Neural progenitor cell (in vitro differentiated cells): ENCODE measurements at regions not wholly inside any gene's neighbourhood (a gene's known extent, or its start where the extent isn't known, plus 50 kb on each side); places are given as distances from the start of the nearest gene placed in this dataset.

Experiments
- EZH2phosphoT487 ChIP-seq: fragments of 200-600 bp; sonication (generic); IDR thresholded peaks from 2 replicates; pipeline ENCODE4 v1.6.1; 2017; ENCODE audit warnings: antibody characterized with exemption
- TF ChIP-seq, protein P1 (sequence below): fragments of 200-600 bp; sonication (generic); IDR thresholded peaks from 2 replicates; pipeline ENCODE4 v1.5.1; 2017; ENCODE audit warnings: antibody characterized with exemption, mild to moderate bottlenecking

GRCh38 chr5:14078716-14079115 is 64.4 kb upstream of the TRIO start:
- TF ChIP-seq, protein P1, sequence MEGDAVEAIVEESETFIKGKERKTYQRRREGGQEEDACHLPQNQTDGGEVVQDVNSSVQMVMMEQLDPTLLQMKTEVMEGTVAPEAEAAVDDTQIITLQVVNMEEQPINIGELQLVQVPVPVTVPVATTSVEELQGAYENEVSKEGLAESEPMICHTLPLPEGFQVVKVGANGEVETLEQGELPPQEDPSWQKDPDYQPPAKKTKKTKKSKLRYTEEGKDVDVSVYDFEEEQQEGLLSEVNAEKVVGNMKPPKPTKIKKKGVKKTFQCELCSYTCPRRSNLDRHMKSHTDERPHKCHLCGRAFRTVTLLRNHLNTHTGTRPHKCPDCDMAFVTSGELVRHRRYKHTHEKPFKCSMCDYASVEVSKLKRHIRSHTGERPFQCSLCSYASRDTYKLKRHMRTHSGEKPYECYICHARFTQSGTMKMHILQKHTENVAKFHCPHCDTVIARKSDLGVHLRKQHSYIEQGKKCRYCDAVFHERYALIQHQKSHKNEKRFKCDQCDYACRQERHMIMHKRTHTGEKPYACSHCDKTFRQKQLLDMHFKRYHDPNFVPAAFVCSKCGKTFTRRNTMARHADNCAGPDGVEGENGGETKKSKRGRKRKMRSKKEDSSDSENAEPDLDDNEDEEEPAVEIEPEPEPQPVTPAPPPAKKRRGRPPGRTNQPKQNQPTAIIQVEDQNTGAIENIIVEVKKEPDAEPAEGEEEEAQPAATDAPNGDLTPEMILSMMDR, result no peak
- TF ChIP-seq EZH2phosphoT487, result no peak
